Pons (tissue), 1 donor: ENCODE measurements at regions not wholly inside any gene's neighbourhood (a gene's known extent, or its start where the extent isn't known, plus 50 kb on each side); places are given as distances from the start of the nearest gene placed in this dataset.
"Not testable (repeated sequence)": the region's sequence is repeated elsewhere in the genome, so short reads cannot be mapped to it uniquely, and the experiment has no call there.

Source experiments
- DNase-seq: peaks from one replicate; pipeline ENCODE4 v3.0.0-alpha.2; 2016; ENCODE audit warnings: low spot score

DNA sequence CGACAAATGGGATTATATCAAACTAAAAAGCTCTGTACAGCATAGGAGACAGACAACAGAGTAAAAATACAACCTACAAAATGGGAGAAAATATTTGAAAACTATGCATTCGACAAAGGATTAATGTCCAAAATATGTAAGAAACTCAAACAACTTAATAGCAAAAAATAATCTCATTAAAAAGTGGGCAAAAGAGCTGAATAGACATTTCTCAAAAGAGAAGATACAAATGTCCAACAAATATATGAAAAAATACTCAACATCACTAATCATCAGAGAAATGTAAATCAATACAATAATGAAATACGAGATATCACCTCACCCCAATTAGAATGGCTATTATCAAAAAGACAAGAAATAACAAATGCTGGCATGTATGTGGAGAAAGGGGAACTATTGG, 272.9 kb downstream of the KLHL13 start:
- no peak for DNase-seq

DNA sequence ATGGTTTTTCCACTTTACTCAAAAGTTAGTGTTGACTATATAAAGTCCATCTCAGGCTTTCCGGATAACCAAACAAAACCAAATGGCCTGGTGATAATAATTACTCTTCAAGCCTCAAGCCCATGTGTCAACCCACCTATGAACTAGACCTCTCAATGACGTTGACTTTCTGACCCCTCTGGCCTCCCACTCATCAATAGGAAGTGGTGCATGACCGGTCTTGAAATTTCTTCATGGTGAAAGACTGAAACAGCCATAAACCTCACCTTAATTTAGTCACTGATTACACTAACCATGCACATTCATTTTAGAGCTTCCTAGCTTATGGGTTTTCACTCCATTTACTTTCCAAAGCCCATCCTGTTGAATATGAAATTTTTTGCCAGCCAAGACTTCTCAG, 276.0 kb downstream of the KLHL13 start:
- DNase-seq: no peak

DNA sequence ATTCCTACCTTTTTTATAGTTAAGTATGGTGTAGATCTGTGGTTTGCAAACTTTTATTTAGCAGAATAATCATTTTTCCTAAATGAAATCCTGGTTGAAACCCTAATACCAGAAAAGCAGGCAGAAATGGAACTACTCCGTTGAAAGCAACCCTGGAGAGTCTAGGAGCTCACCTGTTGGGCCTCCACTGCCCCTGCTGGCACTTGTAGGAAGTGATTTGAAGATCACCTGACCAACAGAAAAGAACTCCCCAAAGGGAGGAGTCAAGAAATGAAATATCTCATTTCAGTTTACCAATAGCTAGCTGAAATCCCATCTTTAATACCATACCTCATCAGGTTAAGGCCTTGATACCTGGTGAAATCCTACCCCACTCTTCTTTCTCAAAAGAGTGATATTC, 277.1 kb downstream of the KLHL13 start:
- no peak for DNase-seq

DNA sequence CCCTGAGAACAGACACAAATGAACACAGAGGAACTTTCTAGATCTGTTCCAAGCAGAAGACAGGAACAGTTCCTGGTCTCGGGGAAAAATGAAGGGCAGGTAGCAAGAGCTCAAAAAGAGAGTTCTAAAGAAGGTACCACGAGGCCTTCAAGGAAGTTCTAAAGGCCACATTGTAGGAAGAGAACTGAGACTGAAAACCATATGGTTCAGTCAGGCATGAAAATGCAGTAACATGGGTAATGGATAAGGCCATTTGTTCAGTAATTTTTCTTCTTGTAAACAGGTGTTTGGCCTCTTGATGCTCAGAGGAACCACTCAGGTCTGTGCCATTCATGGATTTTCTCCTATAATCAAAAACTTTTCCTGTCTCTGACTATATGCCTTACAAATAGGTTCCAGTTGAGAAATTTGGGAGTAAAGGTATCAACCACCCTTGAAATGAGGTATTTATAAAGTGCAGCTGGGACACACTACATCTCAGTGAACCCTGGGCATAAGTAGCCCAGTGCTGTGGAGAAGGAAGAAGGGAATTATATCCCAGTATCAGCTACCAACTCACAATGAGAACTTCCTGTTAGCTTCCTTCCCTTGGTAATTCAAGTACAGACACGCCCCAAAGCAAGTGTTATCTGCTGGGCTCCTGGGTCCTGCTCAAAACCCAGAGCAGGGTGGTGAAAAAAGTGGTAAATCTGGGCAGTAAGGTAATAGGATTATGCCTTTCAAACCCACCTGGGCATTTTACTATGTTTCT, 277.9 kb downstream of the KLHL13 start:
- no peak for DNase-seq

DNA sequence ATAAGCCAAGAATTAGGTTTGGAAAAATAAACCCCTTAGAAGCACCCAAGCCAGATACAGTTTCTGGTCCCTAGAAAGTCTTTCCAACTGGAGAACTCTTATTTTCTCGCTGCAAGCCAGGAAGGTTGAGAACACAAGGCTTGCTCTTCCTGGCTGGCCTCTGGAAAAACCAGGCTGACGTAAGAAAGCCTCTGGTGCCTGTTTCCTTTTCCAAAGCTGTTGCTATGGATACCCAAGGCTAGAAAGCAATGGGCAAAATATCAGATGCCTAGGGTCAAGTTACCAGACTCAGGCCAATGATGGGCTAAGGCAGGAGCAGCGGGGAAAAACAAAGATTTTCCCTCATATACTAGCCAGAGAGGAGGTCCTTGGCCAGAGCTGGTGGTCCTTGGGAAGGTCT, 281.6 kb downstream of the KLHL13 start:
- DNase-seq: no peak

DNA sequence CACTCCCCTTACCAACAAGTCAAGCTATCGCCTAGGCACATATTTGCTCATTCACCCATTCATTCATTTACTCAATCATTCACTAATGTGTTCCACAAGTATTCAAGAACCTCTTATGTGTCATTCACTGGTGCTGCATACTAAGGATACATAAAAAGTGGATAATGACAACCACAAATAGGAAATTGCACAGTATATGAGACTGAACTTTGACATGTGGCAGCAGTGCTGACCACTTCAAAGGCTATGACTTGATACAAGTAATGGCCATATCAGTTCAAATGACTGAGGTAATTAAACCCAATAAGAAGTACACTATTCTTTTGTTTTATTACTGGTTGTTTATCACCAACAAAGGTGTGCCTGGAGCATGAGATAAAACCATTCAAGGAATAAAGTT, 282.5 kb downstream of the KLHL13 start:
- no peak for DNase-seq

DNA sequence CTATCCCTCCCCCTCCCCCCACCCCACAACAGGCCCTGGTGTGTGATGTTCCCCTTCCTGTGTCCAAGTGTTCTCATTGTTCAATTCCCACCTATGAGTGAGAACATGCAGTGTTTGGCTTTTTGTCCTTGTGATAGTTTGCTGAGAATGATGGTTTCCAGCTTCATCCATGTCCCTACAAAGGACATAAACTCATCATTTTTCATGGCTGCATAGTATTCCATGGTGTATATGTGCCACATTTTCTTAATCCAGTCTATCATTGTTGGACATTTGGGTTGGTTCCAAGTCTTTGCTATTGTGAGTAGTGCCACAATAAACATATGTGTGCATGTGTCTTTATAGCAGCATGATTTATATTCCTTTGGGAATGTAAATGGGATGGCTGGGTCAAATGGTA, 295.1 kb downstream of the KLHL13 start:
- not testable (repeated sequence) for DNase-seq

DNA sequence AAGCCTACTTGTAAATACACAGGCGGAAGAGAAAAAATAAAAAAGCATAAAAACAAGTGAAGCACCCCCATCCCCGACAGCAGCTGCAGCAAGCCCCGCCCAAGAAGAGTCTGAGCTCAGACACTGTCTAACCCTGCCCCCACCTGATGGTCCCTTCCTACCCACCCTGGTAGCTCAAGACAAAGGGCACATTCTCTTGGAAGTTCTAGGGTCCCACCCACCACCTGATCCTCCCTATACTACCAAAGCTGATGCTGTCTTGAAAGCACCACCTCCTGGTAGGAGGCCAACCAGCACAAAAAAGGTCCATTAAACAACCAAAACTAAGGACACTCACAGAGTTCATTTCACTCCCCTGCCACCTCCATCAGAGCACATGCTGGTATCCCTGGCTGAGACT, 308.2 kb downstream of the KLHL13 start:
- DNase-seq: no peak

DNA sequence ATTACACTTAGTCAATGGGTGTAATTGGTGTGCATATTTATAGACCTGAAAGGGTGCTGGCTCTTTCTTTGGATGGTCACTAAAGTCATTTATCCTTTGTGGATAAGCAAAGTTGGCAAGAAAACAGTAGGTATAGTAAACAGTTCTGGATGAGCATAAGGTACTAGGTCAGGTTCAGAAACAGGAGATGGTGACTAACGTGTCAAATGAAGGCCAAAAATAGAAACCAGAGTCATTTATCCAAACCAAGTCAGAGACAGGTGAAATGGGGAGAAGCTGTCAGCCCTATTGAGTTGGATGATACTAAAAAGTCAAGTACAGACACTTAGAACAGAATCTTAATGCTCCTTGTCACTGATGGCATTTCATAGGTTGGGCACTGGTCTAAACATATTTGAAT, 313.1 kb downstream of the KLHL13 start:
- DNase-seq: no peak

DNA sequence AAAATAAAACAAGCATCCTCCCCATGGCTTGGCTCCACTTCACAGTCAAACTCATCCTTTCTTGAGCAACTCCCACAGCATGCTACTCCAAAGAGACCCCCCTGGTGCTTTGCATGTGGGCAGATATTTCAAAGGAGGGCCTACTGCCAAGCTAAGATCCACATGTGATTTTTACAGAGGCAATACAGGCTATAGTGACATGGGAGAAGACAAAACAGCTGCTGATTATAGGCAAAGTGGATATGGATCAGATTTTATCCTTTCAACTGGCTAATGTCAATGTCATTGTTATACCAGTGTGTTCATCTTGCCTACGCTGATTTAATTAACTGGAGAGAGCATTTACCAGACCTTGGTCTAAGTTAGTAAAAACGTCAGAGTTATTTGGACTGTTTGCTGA, 328.3 kb downstream of the KLHL13 start:
- no peak for DNase-seq

DNA sequence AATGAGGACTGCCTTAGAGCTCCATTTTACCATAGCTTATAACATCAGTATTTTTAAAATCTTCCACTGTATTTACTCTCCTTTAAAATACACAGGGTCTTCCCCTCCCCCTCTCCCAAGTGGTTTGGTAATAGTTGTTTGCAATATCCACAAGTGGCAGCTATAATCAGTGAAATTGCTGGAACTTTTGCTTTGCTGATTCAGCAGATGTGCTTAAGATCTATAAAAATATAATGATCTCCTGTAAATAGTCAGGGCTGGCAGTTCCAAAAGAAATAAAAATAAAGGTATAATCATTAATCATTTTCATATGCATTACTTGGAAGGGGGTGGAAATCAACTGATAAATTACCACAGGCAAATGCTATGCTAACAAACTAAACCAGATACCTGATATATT, 345.2 kb downstream of the KLHL13 start:
- DNase-seq: no peak

DNA sequence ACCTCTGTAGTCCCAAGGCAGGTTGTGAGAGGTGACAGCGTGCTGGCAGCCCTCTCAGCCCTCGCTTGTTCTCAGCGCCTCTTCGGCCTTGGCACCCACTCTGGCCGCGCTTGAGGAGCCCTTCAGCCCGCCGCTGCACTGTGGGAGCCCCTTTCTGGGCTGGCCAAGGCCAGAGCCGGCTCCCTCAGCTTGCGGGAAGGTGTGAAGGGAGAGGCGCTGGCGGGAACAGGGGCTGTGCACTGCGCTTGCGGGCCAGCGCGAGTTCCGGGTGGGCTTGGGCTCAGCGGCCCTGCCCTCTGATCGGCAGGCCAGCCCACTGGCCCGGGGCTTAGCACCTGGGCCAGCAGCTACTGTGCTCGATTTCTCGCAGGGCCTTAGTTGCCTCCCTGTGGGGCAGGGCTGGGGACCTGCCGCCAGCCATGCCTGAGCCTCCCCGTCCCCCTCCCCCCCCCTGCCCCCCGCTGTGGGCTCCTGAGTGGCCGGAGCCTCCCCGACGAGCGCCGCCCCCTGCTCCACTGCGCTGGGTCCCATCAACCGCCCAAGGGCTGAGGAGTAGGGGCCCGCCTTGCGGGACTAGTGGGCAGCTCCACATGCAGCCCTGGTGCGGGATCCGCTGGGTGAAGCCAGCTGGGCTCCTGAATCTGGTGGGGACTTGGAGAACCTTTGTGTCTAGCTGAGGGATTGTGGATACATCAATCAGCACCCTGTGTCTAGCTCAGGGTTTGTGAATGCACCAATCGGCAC, 347.6 kb downstream of the KLHL13 start:
- no peak for DNase-seq

DNA sequence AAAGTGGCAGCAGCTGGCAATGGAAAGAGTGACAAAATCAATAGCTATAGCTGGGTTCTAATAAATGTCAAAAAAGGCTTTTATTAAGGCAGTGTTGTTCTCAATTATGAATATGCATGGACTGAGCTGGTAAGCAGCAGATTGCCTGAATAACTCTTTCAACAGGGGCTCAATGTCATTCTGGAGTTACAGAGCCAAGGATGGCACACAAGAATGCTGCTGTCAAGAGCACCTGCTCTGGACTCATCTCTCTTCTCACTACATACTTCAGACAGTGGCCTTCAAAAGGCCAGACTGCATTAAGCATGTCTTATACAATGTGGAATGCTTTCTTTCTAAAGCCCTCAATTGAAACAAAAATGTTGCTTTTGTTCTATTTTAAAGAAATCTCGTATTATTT, 351.4 kb downstream of the KLHL13 start:
- DNase-seq: peak; percentile 1

DNA sequence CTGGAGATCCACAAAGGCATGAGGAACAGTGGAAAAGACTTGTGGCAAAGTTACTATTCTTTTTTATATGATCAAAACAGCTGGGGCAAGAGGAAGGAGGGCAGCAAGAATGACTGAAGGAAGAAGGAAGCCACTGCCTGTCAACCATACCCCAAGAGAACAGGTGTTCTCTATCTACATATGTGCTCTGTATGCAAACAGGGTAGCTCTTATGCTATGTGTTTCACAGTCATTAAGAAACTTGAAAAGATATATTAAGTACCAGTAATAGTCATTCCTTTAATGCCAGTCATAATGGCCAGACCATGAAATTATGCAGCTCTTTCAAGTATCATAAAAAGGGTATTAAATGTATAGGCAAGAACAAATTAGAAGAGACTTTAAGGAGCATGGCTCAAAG, 363.9 kb downstream of the KLHL13 start:
- no peak for DNase-seq

DNA sequence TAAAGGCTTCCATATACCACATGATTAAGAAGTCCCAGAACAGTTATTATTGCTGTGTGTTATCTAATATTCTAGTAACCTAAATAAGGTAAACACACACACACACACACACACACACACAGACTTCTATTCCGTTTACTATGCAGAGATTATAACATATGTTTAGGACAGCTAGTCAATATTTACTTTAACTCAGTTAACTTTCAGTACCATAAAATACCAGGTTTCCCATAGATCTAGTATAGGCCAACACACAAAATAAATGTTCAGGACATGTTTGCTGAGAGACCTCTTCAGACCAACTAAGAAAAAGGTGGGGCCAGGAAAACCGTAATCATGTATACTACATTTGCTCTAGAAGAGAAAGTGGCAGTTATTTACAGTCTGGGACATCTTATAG, 365.5 kb downstream of the KLHL13 start:
- DNase-seq: no peak

DNA sequence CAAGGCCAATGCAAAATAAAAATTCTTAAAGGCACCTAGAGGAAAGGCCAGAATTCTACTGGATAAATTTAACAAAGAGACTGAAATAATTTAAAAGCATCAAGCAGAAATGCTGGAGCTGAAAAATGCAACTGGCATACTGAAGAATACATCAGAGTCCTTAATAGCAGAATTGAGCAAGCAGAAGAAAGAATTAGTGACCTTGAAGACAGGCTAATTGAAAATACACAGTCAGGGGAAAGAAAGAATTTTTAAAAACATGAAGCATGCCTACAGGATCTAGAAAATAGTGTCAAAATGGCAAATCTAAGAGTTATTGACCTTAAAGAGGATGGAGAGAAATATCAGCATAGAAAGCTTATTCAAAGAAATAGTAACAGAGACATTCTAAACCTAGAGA, 371.7 kb downstream of the KLHL13 start:
- DNase-seq: no peak

DNA sequence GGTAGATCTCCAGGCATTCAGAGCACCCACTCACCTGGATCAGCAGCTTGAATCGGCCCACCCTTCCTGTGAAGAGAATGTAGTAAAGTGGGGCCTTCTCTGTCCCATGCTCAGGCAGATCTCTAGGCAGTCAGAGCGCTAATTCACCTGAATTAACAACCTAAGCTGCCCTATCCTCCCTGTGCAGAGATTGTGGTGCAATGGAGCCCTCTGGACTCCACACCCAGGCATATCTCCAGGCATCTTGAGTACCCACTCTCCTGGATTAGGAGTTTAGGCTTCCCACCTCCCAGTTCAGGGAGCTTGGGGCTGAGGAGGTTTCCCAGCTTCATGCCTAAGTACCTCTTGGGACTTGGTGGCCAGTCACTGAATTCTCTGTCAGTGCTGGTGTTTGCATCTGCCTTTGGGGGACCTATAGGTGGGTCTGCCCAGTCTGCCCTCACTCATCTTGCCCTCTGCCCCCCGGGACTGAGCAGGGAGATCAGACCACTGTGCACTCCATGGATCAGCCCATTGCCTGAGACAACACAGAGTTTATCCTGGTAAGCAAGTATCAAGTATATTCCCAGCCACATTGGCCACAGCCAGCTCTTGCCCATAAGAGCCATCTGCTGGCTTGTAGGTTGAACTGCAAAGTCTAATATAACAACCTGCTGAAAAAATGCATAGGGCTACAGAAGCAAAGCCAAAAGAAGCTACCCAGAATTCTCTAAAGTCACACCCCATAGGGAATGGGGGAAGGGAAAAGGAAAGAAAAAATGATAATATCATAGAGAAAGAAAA, 372.9 kb downstream of the KLHL13 start:
- peak; percentile 6 for DNase-seq

DNA sequence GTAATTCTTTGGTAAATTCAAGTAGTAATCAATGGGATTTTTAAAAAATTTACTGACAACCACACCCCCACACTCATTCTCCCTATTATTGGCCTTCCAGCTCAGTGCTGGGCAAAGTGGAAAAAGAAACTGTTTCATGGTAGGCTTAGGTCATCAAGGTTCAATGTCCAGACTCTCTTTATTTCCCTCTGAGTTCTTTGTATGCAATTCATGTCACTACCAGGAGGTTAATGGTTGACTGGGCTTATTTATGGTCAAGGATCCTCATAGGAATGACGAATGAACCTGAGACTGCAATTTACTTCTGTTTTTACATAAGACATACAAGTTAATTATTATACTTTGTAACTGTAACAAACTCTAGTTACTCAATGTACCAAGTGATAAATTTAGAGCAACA, 403.2 kb downstream of the KLHL13 start:
- no peak for DNase-seq

DNA sequence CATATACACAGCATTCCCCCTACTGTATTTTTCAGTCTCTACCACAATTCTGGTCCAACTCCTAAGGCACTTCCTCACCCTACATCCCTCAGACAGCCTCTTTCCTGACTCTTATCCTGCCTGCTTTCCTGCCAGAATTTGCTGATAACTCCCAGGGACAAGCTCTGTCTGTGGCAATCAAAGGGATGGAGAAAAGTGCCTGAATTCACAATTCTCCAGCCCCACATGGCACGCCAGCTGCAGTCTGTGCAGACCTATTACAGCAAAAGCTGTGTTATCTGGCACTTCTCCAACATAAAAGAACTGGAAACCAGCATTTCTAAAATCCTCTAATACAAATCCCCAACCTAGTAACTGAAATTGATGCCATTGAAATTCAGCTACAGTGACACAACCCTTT, 404.8 kb downstream of the KLHL13 start:
- DNase-seq: no peak

DNA sequence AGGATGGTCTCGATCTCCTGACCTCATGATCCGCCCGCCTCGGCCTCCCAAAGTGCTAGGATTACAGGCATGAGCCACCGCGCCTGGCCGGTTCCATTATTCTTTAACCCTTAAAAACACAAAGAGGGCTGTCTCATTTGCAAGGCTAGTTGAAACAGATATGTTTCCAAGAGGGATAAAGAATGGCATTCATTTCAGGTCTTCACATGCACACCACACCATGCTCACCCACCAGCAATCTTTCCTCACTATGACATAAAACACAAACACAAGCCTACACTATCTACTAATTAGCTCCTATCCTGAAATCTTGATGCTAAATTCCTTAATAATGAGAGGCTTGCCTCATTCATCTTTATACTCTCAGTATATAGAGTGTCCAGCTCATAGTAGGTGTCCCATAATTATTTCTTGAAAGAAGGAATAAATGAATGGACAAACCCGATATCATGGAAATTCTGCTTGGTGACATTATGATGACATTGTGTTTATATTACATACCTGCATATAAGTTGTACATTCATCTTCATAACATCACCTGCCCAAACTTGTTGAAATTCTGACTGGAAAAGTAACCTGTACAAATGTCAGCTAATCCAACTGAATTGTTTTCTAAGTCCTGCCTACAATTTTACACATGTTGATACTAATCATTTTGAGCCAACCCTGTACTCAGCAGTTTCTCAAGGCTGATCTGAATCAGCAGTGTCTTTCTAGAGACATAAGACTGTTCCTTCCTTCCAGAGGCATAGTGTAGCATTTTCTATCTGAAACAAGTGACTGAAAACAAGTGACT, 408.5 kb downstream of the KLHL13 start:
- DNase-seq: no peak

DNA sequence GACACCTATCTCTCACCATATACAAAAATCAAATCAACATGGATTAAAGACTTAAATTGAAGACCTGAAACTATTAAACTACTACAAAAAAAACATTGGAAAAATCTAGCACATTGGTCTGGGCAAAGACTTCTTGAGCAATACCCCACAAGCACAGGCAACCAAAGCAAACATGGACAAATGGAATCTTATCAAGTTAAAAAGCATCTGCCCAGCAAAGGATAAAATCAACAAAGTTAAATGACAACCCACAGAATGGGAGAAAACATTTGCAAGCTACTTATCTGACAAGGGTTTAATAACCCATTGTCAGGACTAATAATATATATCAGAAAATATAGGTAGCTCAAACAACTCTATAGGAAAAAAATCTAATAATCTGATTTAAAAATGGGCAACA, 415.6 kb downstream of the KLHL13 start:
- no peak for DNase-seq

DNA sequence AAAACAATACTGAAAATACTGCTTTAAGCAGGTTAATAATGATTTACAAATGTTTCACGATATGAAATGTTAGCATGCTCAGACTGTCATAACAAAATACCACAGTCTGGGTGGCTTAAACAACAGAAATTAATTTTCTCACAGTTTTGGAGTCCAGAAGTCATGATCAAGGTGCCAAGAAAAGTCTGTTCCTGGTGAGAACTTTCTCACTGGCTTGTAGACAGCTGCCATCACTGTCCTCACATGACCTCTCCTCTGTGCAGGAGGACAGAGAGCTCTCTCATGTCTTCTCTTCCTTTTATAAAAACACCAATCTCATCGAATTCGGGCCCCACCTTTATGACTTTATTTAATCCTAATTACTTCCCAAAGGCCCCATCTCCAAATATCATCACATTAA, 426.7 kb downstream of the KLHL13 start:
- DNase-seq: no peak
